ENCODE measurements at regions not wholly inside any gene's neighbourhood (a gene's known extent, or its start where the extent isn't known, plus 50 kb on each side); places are given as distances from the start of the nearest gene placed in this dataset.

- Histone ChIP-seq H3K4me1 (ENCODE audit: low read depth) (no peaks in the 10 kb centered on the region), H3K36me3 (ENCODE audit: low read depth) (no peaks in the 10 kb centered on the region), H3K9me3 (no peaks in the 10 kb centered on the region), H3K4me3 (no peak overlapping the region)
- ATAC-seq (no peak), DNase-seq (no peak)
- intact Hi-C loops (cut with DNase I, micrococcal nuclease), result no loop called here
- no peak for TF ChIP-seq CTCF (IDR thresholded peaks at IDR 0.05)
Measured at GRCh38 chr10:64454962-64455361, 933.8 kb downstream of the REEP3 start.

- H3K36me3 ChIP-seq (ENCODE audit: low read depth), result no peaks in the 10 kb centered on the region
- DNase-seq (no peak), ATAC-seq (no peak)
- H3K4me1 ChIP-seq (ENCODE audit: low read depth), result no peaks in the 10 kb centered on the region
- H3K9me3 ChIP-seq, result no peaks in the 10 kb centered on the region
- H3K4me3 ChIP-seq, result no peak overlapping the region
- intact Hi-C loops (cut with DNase I, micrococcal nuclease), result no loop called here
- TF ChIP-seq CTCF (IDR thresholded peaks at IDR 0.05), result no peak
Measured at GRCh38 chr10:64458306-64458705, 937.1 kb downstream of the REEP3 start.

- DNase-seq (no peak), ATAC-seq (no peak)
- Histone ChIP-seq H3K4me3 (no peak overlapping the region), H3K36me3 (ENCODE audit: low read depth) (no peaks in the 10 kb centered on the region), H3K4me1 (ENCODE audit: low read depth) (no peaks in the 10 kb centered on the region), H3K9me3 (peaks cover 8% of the 10 kb centered on the region)
- TF ChIP-seq CTCF (IDR thresholded peaks at IDR 0.05), result no peak
- intact Hi-C loops (cut with DNase I, micrococcal nuclease), result no loop called here
Measured at GRCh38 chr10:64463406-64463805, 942.2 kb downstream of the REEP3 start.

GRCh38 chr10:64465653-64466052 lies 944.5 kb downstream of the REEP3 start:
- Histone ChIP-seq H3K4me1 (ENCODE audit: low read depth) (no peaks in the 10 kb centered on the region), H3K9me3 (peaks cover 8% of the 10 kb centered on the region), H3K36me3 (ENCODE audit: low read depth) (no peaks in the 10 kb centered on the region), H3K4me3 (no peak overlapping the region)
- DNase-seq (no peak), ATAC-seq (no peak)
- no peak for TF ChIP-seq CTCF (IDR thresholded peaks at IDR 0.05)
- intact Hi-C loops (cut with DNase I, micrococcal nuclease), result no loop called here

- Histone ChIP-seq H3K36me3 (ENCODE audit: low read depth) (no peaks in the 10 kb centered on the region), H3K4me3 (no peak overlapping the region), H3K4me1 (ENCODE audit: low read depth) (no peaks in the 10 kb centered on the region), H3K9me3 (peaks cover 9% of the 10 kb centered on the region)
- intact Hi-C loops (cut with DNase I, micrococcal nuclease), result no loop called here
- no peak for DNase-seq
- TF ChIP-seq CTCF (IDR thresholded peaks at IDR 0.05), result no peak
- no peak for ATAC-seq
Measured at GRCh38 chr10:64468219-64468618, 947.0 kb downstream of the REEP3 start.

GRCh38 chr10:64476506-64476905 lies 955.3 kb downstream of the REEP3 start:
- H3K36me3 ChIP-seq (ENCODE audit: low read depth), result no peaks in the 10 kb centered on the region
- no peak overlapping the region for H3K4me3 ChIP-seq
- no peaks in the 10 kb centered on the region for H3K4me1 ChIP-seq (ENCODE audit: low read depth)
- DNase-seq (no peak), ATAC-seq (no peak)
- H3K9me3 ChIP-seq, result peaks cover 3% of the 10 kb centered on the region
- TF ChIP-seq CTCF (IDR thresholded peaks at IDR 0.05), result no peak
- intact Hi-C loops (cut with DNase I, micrococcal nuclease), result no loop called here
